Hepatocyte (in vitro differentiated cells): ENCODE measurements at regions not wholly inside any gene's neighbourhood (a gene's known extent, or its start where the extent isn't known, plus 50 kb on each side); places are given as distances from the start of the nearest gene placed in this dataset.

Experiments used
- DNase-seq: peaks from one replicate; pipeline ENCODE4 v3.0.0-alpha.2; 2016; ENCODE audit warnings: low spot score
- H2AFZ ChIP-seq: fragments of 200-600 bp; sonication (generic); 2 replicates; pipeline ENCODE4 v1.6.0; 2016; ENCODE audit warnings: antibody characterized with exemption, mild to moderate bottlenecking
- H3K27ac ChIP-seq: fragments of 200-600 bp; sonication (generic); 2 replicates; pipeline ENCODE4 v1.5.1; 2016; ENCODE audit warnings: mild to moderate bottlenecking
- H3K27me3 ChIP-seq: fragments of 200-600 bp; sonication (generic); 2 replicates; pipeline ENCODE4 v1.6.1; 2016
- H3K36me3 ChIP-seq: fragments of 200-600 bp; sonication (generic); replicated peaks from 2 replicates; pipeline ENCODE4 v1.5.1; 2016; ENCODE audit warnings: low read depth; ENCODE audit not compliant: insufficient read depth
- H3K4me1 ChIP-seq: fragments of 200-600 bp; sonication (generic); 2 replicates; pipeline ENCODE4 v1.5.1; 2016; ENCODE audit warnings: mild to moderate bottlenecking, moderate library complexity; ENCODE audit not compliant: insufficient read depth
- H3K4me2 ChIP-seq: fragments of 200-600 bp; sonication (generic); 2 replicates; pipeline ENCODE4 v1.6.0; 2016
- H3K4me3 ChIP-seq: fragments of 200-600 bp; sonication (generic); 2 replicates; pipeline ENCODE4 v1.5.1; 2016; ENCODE audit warnings: mild to moderate bottlenecking
- H3K79me2 ChIP-seq: fragments of 200-600 bp; sonication (generic); 2 replicates; pipeline ENCODE4 v1.6.0; 2017; ENCODE audit warnings: mild to moderate bottlenecking
- H3K9me2 ChIP-seq: fragments of 200-600 bp; sonication (generic); replicated peaks from 2 replicates; pipeline ENCODE4 v1.6.0; 2017; ENCODE audit warnings: mild to moderate bottlenecking; ENCODE audit not compliant: insufficient read depth
- H3K9me3 ChIP-seq: fragments of 200-600 bp; sonication (generic); 2 replicates; pipeline ENCODE4 v1.5.1; 2016; ENCODE audit warnings: low read depth, mild to moderate bottlenecking
- H4K20me1 ChIP-seq: fragments of 200-600 bp; sonication (generic); 2 replicates; pipeline ENCODE4 v1.6.0; 2016; ENCODE audit warnings: mild to moderate bottlenecking; ENCODE audit not compliant: insufficient read depth, poor library complexity, severe bottlenecking
- EZH2 ChIP-seq: fragments of 200-600 bp; sonication (generic); IDR thresholded peaks from 2 replicates; pipeline ENCODE4 v1.6.1; 2016; ENCODE audit warnings: antibody characterized with exemption, mild to moderate bottlenecking, borderline replicate concordance
- EZH2phosphoT487 ChIP-seq: fragments of 200-600 bp; sonication (generic); IDR thresholded peaks from one replicate; pipeline ENCODE4 v1.6.1; 2018; ENCODE audit warnings: antibody characterized with exemption, mild to moderate bottlenecking, low read depth, moderate library complexity; ENCODE audit not compliant: unreplicated experiment, severe bottlenecking
- WGBS: methylation state at CpG from one replicate; pipeline ENCODE4 v1.1.6; 2016; ENCODE audit warnings: low lambda C conversion rate; ENCODE audit errors: missing lambda C conversion rate; 5-methylcytosine and 5-hydroxymethylcytosine counted together
- TF ChIP-seq, protein P1 (sequence below): fragments of 200-600 bp; sonication (generic); IDR thresholded peaks from 2 replicates; pipeline ENCODE4 v1.5.1; 2016; ENCODE audit warnings: antibody characterized with exemption, mild to moderate bottlenecking; ENCODE audit not compliant: poor library complexity

DNA sequence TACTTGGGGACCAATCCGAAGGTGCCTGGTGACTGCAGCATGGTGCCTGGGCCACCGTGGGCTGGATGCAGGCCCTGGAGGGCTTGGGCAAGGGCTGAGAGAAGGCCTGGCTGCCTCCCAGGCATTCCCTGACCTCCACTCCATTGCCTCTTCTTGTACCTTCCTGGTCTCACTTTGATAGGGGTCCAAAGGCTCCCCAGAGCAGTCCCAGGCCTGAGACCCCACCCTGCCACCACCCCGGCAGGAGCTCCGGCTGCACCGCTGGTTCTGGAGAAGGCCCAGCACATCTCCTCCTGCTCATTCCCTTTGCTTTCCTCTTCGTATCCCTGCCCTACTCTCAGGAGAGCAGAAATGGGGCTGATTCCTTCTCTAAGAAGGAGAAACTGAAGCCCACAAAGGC is 133.3 kb upstream of the IPO9 start:
- Histone ChIP-seq H4K20me1 (no peaks in the 10 kb centered on the region), H3K4me2 (no peak overlapping the region)
- WGBS = 93% methylated on average over 6 of the region's 6 CpGs

DNA sequence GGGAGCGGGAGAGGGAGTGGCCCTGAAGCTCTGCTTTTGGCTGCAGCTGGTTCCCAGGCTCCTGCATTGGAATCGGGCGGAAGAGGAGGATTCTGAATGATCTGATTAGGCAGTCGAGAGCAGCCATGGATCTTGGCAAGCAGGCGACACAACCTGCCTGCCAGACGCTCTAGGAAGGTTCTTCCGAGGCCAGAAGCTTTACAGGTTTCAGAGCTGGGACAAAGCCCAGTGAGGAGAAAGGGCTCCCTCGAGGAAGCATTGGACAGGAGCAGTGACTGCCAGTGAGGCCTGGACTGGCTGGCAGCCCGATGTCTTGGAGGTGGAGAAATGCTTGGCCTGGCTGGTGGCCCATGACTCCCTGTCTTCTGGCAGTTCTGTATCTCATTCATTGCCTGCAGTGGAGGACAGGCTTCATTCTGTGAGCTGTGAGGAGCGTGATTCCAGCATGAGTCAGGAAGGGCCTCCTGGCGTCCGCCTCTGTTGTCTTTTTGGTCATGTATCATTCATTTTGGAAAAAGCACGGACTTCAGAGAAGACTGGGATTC is 132.7 kb upstream of the IPO9 start:
- Histone ChIP-seq H4K20me1 (no peaks in the 10 kb centered on the region), H3K4me3 (no peak overlapping the region), H3K9me2 (no peaks in the 10 kb centered on the region), H3K27me3 (no peaks in the 10 kb centered on the region), H3K36me3 (no peaks in the 10 kb centered on the region), H3K79me2 (no peaks in the 10 kb centered on the region), H2AFZ (no peak overlapping the region), H3K4me1 (no peaks in the 10 kb centered on the region), H3K9me3 (no peaks in the 10 kb centered on the region), H3K27ac (peak overlapping the region; percentile 48), H3K4me2 (peak overlapping the region; percentile 27)
- DNase-seq = peak; percentile 44
- TF ChIP-seq, protein P1, sequence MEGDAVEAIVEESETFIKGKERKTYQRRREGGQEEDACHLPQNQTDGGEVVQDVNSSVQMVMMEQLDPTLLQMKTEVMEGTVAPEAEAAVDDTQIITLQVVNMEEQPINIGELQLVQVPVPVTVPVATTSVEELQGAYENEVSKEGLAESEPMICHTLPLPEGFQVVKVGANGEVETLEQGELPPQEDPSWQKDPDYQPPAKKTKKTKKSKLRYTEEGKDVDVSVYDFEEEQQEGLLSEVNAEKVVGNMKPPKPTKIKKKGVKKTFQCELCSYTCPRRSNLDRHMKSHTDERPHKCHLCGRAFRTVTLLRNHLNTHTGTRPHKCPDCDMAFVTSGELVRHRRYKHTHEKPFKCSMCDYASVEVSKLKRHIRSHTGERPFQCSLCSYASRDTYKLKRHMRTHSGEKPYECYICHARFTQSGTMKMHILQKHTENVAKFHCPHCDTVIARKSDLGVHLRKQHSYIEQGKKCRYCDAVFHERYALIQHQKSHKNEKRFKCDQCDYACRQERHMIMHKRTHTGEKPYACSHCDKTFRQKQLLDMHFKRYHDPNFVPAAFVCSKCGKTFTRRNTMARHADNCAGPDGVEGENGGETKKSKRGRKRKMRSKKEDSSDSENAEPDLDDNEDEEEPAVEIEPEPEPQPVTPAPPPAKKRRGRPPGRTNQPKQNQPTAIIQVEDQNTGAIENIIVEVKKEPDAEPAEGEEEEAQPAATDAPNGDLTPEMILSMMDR = no peak
- no peak for TF ChIP-seq EZH2phosphoT487
- TF ChIP-seq EZH2 = no peak
- WGBS = 60% methylated on average over 12 of the region's 13 CpGs

More for the DNA sequence above, 133.3 kb upstream of the IPO9 start:
- no peaks in the 10 kb centered on the region for H3K4me1 ChIP-seq
- no peaks in the 10 kb centered on the region for H3K79me2 ChIP-seq
- H3K27ac ChIP-seq = peak overlapping the region; percentile 48
- no peak for DNase-seq
- no peaks in the 10 kb centered on the region for H3K27me3 ChIP-seq
- TF ChIP-seq EZH2phosphoT487 = no peak
- no peak for TF ChIP-seq EZH2
- TF ChIP-seq, protein P1 = no peak
- H3K36me3 ChIP-seq = no peaks in the 10 kb centered on the region
- H3K9me2 ChIP-seq = no peaks in the 10 kb centered on the region
- no peaks in the 10 kb centered on the region for H3K9me3 ChIP-seq
- H2AFZ ChIP-seq = no peak overlapping the region
- H3K4me3 ChIP-seq = no peak overlapping the region

DNA sequence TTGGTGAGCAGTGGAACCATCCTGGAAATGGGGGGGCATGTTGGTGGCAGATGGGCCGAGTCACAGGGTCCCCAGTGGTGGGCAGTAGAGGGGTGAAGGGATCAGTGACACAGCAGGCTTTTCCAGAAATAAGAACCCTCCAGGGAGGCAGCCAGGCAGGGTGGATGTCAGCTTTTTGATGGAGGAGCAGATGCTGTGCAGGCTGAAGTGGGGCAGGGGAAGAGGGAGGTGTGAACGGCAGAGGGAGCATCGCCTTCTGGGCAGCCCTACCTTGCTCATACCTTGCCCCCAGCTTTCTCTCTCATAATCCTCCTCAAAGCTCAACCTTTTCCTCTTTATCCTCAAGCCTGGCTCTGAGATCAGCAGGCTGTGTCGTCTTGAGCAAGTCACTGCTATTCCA is 131.8 kb upstream of the IPO9 start:
- H3K36me3 ChIP-seq = no peaks in the 10 kb centered on the region
- WGBS = 88% methylated on average over 4 of the region's 4 CpGs
- H3K4me1 ChIP-seq = no peaks in the 10 kb centered on the region
- TF ChIP-seq EZH2 (no peak), EZH2phosphoT487 (no peak)
- TF ChIP-seq, protein P1 = no peak
- no peaks in the 10 kb centered on the region for H3K27me3 ChIP-seq
- no peak overlapping the region for H2AFZ ChIP-seq
- no peaks in the 10 kb centered on the region for H3K9me2 ChIP-seq
- no peaks in the 10 kb centered on the region for H3K9me3 ChIP-seq
- H4K20me1 ChIP-seq = no peaks in the 10 kb centered on the region
- H3K4me3 ChIP-seq = no peak overlapping the region
- no peak for DNase-seq
- H3K4me2 ChIP-seq = no peak overlapping the region
- H3K27ac ChIP-seq = no peak overlapping the region
- peaks cover 2% of the 10 kb centered on the region for H3K79me2 ChIP-seq

DNA sequence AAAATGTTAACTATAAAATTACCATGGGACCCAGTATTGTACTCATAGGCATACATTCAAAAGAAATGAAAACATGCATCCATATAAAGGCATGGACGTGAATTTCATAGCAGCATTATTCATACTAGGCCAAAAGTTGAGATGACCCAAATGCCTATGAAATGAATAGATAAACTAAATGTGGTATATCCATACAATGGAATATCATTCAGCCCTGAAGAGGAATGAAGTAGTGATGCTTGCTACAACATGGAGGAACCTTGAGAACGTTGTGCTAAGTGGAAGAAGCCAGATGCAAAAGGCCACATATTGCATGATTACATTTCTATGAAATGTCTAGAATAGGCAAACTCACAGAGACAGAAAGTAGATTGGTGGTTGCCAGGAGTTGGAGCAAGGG is 127.1 kb upstream of the IPO9 start:
- TF ChIP-seq, protein P1 = no peak
- TF ChIP-seq EZH2phosphoT487 = no peak
- TF ChIP-seq EZH2 = no peak
- Histone ChIP-seq H3K9me2 (no peaks in the 10 kb centered on the region), H3K4me2 (no peak overlapping the region), H3K27ac (no peak overlapping the region), H3K36me3 (no peaks in the 10 kb centered on the region), H3K4me3 (no peak overlapping the region), H3K9me3 (no peaks in the 10 kb centered on the region), H3K27me3 (no peaks in the 10 kb centered on the region), H3K79me2 (peaks cover 2% of the 10 kb centered on the region), H3K4me1 (peaks cover 10% of the 10 kb centered on the region), H4K20me1 (no peaks in the 10 kb centered on the region), H2AFZ (no peak overlapping the region)
- WGBS = 96% methylated on average over 2 of the region's 2 CpGs
- DNase-seq = no peak
